ENCODE measurements at regions not wholly inside any gene's neighbourhood (a gene's known extent, or its start where the extent isn't known, plus 50 kb on each side); places are given as distances from the start of the nearest gene placed in this dataset.

- no peak for TF ChIP-seq RARB (CRISPR knock-in tag; IDR thresholded peaks at IDR 0.05)
- TF ChIP-seq, protein P1, sequence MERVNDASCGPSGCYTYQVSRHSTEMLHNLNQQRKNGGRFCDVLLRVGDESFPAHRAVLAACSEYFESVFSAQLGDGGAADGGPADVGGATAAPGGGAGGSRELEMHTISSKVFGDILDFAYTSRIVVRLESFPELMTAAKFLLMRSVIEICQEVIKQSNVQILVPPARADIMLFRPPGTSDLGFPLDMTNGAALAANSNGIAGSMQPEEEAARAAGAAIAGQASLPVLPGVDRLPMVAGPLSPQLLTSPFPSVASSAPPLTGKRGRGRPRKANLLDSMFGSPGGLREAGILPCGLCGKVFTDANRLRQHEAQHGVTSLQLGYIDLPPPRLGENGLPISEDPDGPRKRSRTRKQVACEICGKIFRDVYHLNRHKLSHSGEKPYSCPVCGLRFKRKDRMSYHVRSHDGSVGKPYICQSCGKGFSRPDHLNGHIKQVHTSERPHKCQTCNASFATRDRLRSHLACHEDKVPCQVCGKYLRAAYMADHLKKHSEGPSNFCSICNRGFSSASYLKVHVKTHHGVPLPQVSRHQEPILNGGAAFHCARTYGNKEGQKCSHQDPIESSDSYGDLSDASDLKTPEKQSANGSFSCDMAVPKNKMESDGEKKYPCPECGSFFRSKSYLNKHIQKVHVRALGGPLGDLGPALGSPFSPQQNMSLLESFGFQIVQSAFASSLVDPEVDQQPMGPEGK (CRISPR knock-in tag; IDR thresholded peaks at IDR 0.05; ENCODE audit: borderline replicate concordance): no peak
- TF ChIP-seq SNAI2 (CRISPR knock-in tag; IDR thresholded peaks at IDR 0.05): no peak
- no peak for TF ChIP-seq ARNTL (CRISPR knock-in tag; IDR thresholded peaks at IDR 0.05; ENCODE audit: borderline replicate concordance, low read depth)
These were observed 63.5 kb upstream of the WNT11 start for GRCh38 chr11:76269661-76270261.

All from SK-N-SH treated with all-trans-retinoic acid at 6 μM for 48 hours (cell line).